ENCODE measurements at regions not wholly inside any gene's neighbourhood (a gene's known extent, or its start where the extent isn't known, plus 50 kb on each side); places are given as distances from the start of the nearest gene placed in this dataset.
"Not testable (repeated sequence)": the region's sequence is repeated elsewhere in the genome, so short reads cannot be mapped to it uniquely, and the experiment has no call there.

DNA sequence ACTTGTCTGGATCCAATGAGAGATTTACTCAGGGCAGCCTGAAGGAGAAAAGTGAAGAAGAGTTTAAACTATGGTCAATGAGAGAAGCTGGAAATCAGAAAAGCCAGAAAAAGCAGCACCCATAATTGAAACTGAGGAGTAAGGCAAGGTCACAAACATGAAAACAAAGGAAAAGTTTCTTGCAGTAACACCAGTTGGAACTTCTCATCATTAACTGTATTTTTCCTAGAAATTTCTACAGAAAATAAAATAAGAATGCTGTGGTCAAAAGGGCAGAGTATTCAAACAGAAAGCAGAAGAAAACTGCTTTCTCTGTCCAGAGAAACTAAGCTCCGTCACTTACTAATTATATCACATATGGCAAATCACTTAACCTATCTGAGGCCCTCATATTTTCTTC lies 102.2 kb downstream of the OR13H1 start:
- no peaks in the 10 kb centered on the region for H3K9me3 ChIP-seq
- no peaks in the 10 kb centered on the region for H3K4me1 ChIP-seq
- no peak overlapping the region for H3K4me3 ChIP-seq
- DNase-seq = no peak
- H3K36me3 ChIP-seq = no peaks in the 10 kb centered on the region
- TF ChIP-seq, protein P1, sequence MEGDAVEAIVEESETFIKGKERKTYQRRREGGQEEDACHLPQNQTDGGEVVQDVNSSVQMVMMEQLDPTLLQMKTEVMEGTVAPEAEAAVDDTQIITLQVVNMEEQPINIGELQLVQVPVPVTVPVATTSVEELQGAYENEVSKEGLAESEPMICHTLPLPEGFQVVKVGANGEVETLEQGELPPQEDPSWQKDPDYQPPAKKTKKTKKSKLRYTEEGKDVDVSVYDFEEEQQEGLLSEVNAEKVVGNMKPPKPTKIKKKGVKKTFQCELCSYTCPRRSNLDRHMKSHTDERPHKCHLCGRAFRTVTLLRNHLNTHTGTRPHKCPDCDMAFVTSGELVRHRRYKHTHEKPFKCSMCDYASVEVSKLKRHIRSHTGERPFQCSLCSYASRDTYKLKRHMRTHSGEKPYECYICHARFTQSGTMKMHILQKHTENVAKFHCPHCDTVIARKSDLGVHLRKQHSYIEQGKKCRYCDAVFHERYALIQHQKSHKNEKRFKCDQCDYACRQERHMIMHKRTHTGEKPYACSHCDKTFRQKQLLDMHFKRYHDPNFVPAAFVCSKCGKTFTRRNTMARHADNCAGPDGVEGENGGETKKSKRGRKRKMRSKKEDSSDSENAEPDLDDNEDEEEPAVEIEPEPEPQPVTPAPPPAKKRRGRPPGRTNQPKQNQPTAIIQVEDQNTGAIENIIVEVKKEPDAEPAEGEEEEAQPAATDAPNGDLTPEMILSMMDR (IDR thresholded peaks at IDR 0.05) = no peak
- TF ChIP-seq POLR2A (IDR thresholded peaks at IDR 0.05) = no peak
- no peak overlapping the region for H3K27ac ChIP-seq
- no peaks in the 10 kb centered on the region for H3K27me3 ChIP-seq

DNA sequence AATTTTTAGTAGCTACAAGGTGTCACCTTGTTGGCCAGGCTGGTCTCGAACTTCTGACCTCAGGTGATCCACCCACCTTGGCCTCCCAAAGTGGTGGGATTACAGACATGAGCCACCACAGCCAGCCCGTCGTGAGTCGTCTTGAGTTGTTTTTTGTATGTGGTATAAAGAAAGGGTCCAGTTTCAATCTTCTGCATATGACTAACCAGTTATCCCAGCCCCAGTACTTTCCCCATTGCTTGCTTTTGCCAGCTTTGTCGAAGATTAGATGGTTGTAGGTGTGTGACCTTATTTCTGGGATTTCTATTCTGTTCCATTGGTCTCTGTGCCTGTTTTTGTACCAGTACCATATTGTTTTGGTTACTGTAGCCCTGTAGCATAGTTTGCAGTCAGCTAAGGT lies 105.9 kb downstream of the OR13H1 start:
- Histone ChIP-seq H3K4me3 (no peak overlapping the region), H3K9me3 (no peaks in the 10 kb centered on the region), H3K27ac (no peak overlapping the region), H3K4me1 (no peaks in the 10 kb centered on the region), H3K27me3 (no peaks in the 10 kb centered on the region), H3K36me3 (no peaks in the 10 kb centered on the region)
- no peak for DNase-seq
- TF ChIP-seq POLR2A (IDR thresholded peaks at IDR 0.05) = no peak
- TF ChIP-seq, protein P1 (IDR thresholded peaks at IDR 0.05) = no peak

DNA sequence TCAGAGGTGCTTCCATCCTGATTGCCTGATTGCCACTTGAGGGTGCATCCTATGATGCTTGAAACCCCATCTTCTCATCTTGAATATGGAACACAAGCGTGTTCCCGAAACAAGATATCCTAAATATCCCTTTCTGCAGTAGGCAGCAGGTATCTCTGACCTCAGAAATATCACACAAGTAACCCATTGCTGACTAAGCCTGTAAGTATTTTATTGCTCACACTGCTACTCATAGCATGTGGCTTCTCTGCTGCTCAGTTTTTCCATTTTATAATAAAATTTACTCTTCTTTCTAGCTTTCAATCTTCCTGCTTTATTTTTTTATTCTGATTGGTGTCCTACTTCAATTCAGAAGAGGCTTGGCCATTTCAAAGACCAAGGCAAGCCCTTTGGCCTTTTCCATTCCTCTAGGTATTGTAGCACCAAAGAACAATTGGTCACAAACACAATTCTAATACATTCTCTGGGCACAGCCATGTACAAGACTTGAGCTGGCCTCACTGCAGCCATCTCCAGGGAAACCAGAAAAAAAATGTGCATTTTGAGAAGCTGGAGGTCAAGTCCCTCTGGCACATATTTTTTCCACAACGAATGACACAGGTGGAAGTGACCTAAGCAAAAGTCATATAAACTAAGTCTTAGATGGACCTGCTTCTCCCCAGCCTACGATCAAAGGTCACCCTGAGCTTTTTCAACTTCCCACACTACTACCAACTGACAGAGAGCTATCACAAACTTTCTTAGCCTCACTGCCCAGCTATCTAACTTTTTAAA lies 107.0 kb downstream of the OR13H1 start:
- DNase-seq = no peak
- Histone ChIP-seq H3K4me1 (no peaks in the 10 kb centered on the region), H3K27me3 (no peaks in the 10 kb centered on the region), H3K27ac (no peak overlapping the region), H3K36me3 (no peaks in the 10 kb centered on the region), H3K9me3 (no peaks in the 10 kb centered on the region), H3K4me3 (no peak overlapping the region)
- TF ChIP-seq, protein P1 (IDR thresholded peaks at IDR 0.05) = no peak
- TF ChIP-seq POLR2A (IDR thresholded peaks at IDR 0.05) = no peak

DNA sequence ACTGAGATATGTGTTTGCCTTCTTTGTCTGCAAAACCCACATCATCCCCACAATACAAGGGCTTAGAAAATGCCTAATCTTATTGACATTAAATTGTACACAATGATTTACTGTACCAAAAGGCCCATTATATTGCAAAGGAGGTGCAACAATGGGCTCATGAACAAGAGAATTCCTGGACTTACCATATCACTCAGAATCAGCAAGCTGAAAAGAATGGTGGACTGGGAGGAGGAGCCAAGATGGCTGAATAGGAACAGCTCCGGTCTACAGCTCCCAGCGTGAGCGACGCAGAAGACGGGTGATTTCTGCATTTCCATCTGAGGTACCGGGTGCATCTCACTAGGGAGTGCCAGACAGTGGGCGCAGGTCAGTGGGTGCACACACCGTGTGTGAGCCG lies 119.9 kb downstream of the OR13H1 start:
- H3K36me3 ChIP-seq, DNase-seq, H3K27me3 ChIP-seq, H3K9me3 ChIP-seq, H3K4me3 ChIP-seq, H3K27ac ChIP-seq, H3K4me1 ChIP-seq: not testable (repeated sequence)

DNA sequence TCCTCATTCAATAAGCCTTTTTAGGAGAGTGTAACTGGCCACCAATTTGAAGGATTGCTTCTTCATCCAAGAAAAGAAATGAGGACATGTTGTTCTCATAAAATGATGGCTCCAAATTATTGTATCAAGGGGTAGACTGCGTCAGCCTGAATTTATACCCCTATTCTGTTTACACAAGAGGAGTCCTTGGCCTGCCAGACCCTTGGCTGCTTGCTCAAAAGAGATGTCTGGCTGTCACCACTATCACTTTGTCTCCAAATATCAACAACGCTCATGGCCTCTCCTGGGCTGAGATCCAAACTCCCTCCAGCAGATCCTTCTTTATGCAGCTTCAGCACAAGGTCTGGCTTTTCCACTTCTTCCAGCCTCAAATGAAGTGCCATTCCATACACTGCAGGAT lies 127.9 kb downstream of the OR13H1 start:
- Histone ChIP-seq H3K27me3 (no peaks in the 10 kb centered on the region), H3K9me3 (no peaks in the 10 kb centered on the region), H3K27ac (no peak overlapping the region), H3K36me3 (no peaks in the 10 kb centered on the region), H3K4me3 (no peak overlapping the region), H3K4me1 (no peaks in the 10 kb centered on the region)
- no peak for TF ChIP-seq POLR2A (IDR thresholded peaks at IDR 0.05)
- TF ChIP-seq, protein P1 (IDR thresholded peaks at IDR 0.05) = no peak
- DNase-seq = no peak

DNA sequence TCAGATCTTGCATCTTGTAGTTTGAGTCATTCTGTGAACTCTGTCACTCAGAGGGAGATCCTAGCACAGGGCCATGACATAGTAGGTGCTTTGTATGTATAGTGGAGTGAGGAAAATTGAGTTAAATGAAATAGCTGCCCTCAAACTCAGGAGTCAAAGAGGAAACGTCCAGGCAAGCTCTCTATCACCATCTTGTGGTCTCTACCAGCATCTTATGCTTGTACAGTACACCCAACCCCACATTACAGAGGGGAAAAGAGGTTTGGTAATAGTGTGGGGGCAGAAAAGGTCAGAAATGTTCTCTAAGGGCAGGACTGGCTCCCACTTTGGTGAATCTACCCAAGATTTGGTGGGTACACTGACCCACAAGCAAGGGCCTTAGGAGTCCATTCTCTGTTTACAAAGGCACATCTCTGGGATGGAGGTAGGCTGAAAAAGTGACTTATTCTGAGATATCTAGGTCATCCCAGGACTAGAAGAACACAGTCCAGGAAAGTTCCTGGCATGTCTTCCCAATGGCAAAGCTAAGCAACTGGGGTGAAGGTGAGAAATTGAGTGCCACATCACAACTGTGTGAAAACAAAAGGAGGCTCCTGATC lies 131.8 kb downstream of the OR13H1 start:
- DNase-seq = no peak
- TF ChIP-seq POLR2A (IDR thresholded peaks at IDR 0.05) = no peak
- TF ChIP-seq, protein P1 (IDR thresholded peaks at IDR 0.05) = peak in 1 of 6 experiments; percentile 5

More for the DNA sequence above, 131.8 kb downstream of the OR13H1 start:
- H3K27ac ChIP-seq = no peak overlapping the region
- H3K9me3 ChIP-seq = no peaks in the 10 kb centered on the region
- no peaks in the 10 kb centered on the region for H3K36me3 ChIP-seq
- H3K4me3 ChIP-seq = no peak overlapping the region
- no peaks in the 10 kb centered on the region for H3K27me3 ChIP-seq
- H3K4me1 ChIP-seq = no peaks in the 10 kb centered on the region
